ENCODE measurements at regions not wholly inside any gene's neighbourhood (a gene's known extent, or its start where the extent isn't known, plus 50 kb on each side); places are given as distances from the start of the nearest gene placed in this dataset.
"Not testable (repeated sequence)": the region's sequence is repeated elsewhere in the genome, so short reads cannot be mapped to it uniquely, and the experiment has no call there.

DNA sequence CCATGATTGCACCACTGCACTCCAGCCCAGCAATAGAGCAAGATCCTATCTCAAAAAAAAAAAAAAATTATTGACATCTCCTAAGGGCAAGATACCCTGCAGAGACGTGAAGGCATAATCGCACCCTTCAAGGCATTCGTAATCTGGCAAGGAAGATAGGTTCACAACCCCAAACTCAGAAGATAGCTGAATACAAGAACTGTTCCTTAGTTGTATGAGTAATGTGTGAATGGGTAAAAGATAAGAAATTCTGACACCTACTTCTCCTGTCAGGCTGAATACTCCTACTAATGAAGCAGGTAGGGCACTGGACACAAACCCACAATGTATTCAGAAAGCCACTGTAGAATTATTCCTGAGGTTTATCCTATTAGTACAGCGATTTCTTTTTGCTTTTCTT lies 882.4 kb upstream of the AUTS2 start:
- Histone ChIP-seq H3K36me3 (ENCODE audit: insufficient read depth, low read length) (no peaks in the 10 kb centered on the region), H3K4me1 (ENCODE audit: control insufficient read depth, insufficient read depth, low read length) (no peaks in the 10 kb centered on the region), H3K9ac (ENCODE audit: low read depth, low read length) (no peak overlapping the region), H3K4me2 (ENCODE audit: low read length) (no peak overlapping the region), H3K27me3 (ENCODE audit: control insufficient read depth, insufficient read depth, low read length) (no peaks in the 10 kb centered on the region), H3K9me3 (replicated peaks; ENCODE audit: low read length) (no peaks in the 10 kb centered on the region), H3K4me3 (ENCODE audit: low read length) (no peak overlapping the region)

DNA sequence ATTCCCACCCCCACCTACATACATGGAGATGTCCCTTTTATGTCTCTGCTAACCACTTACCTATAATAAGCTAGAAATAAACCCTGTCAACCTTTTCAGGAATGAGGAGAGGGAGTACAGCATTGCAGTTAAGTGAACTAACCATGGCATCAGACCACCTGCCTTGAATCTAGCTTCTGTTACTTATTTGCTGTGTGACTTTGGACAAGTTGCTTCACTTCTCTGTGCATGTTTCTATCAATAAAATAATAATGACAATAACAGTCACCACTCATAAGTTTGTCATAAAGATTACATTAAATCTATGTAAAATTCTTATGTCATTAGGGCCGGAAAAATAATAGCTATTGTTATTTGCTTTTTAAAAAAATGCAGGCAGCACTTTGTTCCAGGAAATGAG lies 881.1 kb upstream of the AUTS2 start:
- H3K27me3 ChIP-seq (ENCODE audit: control insufficient read depth, insufficient read depth, low read length), result no peaks in the 10 kb centered on the region
- no peak overlapping the region for H3K4me3 ChIP-seq (ENCODE audit: low read length)
- H3K36me3 ChIP-seq (ENCODE audit: insufficient read depth, low read length), result no peaks in the 10 kb centered on the region
- no peaks in the 10 kb centered on the region for H3K9me3 ChIP-seq (replicated peaks; ENCODE audit: low read length)
- H3K4me2 ChIP-seq (ENCODE audit: low read length), result no peak overlapping the region
- H3K4me1 ChIP-seq (ENCODE audit: control insufficient read depth, insufficient read depth, low read length), result no peaks in the 10 kb centered on the region
- no peak overlapping the region for H3K9ac ChIP-seq (ENCODE audit: low read depth, low read length)

DNA sequence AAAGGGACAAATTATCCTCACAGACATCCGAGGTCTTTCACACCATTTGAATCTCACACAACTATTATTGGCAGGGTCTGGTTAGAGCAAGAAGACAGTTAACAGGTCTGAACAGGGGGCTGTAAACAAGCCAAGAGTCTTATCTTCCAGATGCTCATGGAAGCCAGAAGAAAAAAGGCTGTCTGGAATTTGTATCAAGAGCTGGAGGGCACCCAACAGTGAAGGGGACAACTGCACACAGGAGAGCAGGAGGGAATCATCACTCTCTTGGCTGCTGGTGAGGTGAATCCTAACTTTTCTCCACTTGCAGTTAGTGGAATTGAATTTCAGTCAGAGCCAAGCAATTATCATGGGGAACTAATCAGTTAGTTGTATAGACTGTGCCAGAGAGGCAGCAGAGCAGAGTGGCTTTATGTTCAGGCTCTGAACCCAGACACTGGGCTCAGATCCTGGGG lies 880.2 kb upstream of the AUTS2 start:
- H3K9me3 ChIP-seq (replicated peaks; ENCODE audit: low read length), result no peaks in the 10 kb centered on the region
- no peaks in the 10 kb centered on the region for H3K27me3 ChIP-seq (ENCODE audit: control insufficient read depth, insufficient read depth, low read length)
- no peaks in the 10 kb centered on the region for H3K4me1 ChIP-seq (ENCODE audit: control insufficient read depth, insufficient read depth, low read length)
- no peak overlapping the region for H3K9ac ChIP-seq (ENCODE audit: low read depth, low read length)
- H3K36me3 ChIP-seq (ENCODE audit: insufficient read depth, low read length), result no peaks in the 10 kb centered on the region
- no peak overlapping the region for H3K4me3 ChIP-seq (ENCODE audit: low read length)
- H3K4me2 ChIP-seq (ENCODE audit: low read length), result no peak overlapping the region

DNA sequence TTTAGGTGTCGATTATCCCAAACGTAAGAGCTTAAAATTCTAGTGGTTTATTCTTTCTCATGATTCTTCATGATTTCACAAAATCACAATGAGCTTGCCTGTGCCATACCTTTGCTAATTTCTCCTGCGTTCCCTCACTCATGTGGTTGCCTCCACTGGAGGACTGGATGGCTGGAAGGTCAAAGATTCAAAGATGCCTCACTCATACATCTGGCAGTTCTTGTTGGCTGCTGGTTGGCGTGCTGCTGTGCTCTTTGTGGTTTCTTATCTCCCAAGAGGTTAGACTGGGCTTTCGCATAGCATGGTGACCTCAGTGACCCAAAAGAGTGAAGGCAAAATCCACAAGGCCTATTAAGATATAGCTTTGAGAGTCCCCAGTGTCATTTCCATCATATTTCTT lies 877.6 kb upstream of the AUTS2 start:
- no peaks in the 10 kb centered on the region for H3K27me3 ChIP-seq (ENCODE audit: control insufficient read depth, insufficient read depth, low read length)

DNA sequence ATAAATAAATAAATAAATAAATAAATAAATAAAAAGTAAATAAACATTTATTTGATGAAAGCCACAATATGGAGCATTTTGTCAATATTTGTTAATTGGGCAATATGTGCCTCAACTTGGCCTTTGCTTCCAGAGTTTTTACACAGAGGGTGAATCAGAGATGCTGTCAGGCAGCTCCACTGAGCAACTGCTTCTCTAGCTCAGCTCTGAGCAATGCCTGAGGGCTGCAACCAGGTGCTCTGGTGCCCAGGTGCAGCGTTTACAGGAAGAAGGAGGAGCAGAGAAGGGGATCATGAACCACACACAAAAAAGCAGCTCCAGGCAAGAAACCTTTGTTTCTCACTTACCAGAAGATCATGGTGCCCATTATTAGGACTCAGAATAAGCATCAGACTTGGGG lies 876.2 kb upstream of the AUTS2 start:
- no peaks in the 10 kb centered on the region for H3K4me1 ChIP-seq (ENCODE audit: control insufficient read depth, insufficient read depth, low read length)
- H3K27me3 ChIP-seq (ENCODE audit: control insufficient read depth, insufficient read depth, low read length), result no peaks in the 10 kb centered on the region
- no peak overlapping the region for H3K9ac ChIP-seq (ENCODE audit: low read depth, low read length)
- no peak overlapping the region for H3K4me3 ChIP-seq (ENCODE audit: low read length)
- no peaks in the 10 kb centered on the region for H3K36me3 ChIP-seq (ENCODE audit: insufficient read depth, low read length)
- H3K9me3 ChIP-seq (replicated peaks; ENCODE audit: low read length), result no peaks in the 10 kb centered on the region
- no peak overlapping the region for H3K4me2 ChIP-seq (ENCODE audit: low read length)

More for the DNA sequence above, 877.6 kb upstream of the AUTS2 start:
- Histone ChIP-seq H3K4me1 (ENCODE audit: control insufficient read depth, insufficient read depth, low read length) (no peaks in the 10 kb centered on the region), H3K9ac (ENCODE audit: low read depth, low read length) (no peak overlapping the region), H3K4me2 (ENCODE audit: low read length) (no peak overlapping the region), H3K9me3 (replicated peaks; ENCODE audit: low read length) (no peaks in the 10 kb centered on the region), H3K4me3 (ENCODE audit: low read length) (no peak overlapping the region), H3K36me3 (ENCODE audit: insufficient read depth, low read length) (no peaks in the 10 kb centered on the region)

DNA sequence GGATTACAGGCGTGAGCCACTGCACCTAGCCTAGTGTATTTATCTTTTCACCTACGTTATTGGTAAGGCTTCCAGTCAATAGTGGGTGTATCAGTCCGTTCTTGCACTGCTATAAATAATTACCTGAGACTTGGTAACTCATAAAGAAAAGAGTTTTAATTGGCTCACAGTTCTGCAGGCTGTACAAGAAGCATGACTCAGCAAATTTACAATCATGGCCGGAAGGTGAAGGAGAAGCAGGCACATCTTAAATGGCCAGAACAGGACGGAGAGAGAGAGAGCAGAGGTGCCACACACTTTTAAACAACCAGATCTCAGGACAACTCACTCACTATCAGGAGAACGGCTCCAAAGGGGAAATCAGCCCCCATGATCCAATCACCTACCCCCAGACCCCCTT lies 873.3 kb upstream of the AUTS2 start:
- no peak overlapping the region for H3K4me2 ChIP-seq (ENCODE audit: low read length)
- no peaks in the 10 kb centered on the region for H3K36me3 ChIP-seq (ENCODE audit: insufficient read depth, low read length)
- no peaks in the 10 kb centered on the region for H3K9me3 ChIP-seq (replicated peaks; ENCODE audit: low read length)
- no peak overlapping the region for H3K4me3 ChIP-seq (ENCODE audit: low read length)
- H3K27me3 ChIP-seq (ENCODE audit: control insufficient read depth, insufficient read depth, low read length), result no peaks in the 10 kb centered on the region
- no peaks in the 10 kb centered on the region for H3K4me1 ChIP-seq (ENCODE audit: control insufficient read depth, insufficient read depth, low read length)
- H3K9ac ChIP-seq (ENCODE audit: low read depth, low read length), result no peak overlapping the region

DNA sequence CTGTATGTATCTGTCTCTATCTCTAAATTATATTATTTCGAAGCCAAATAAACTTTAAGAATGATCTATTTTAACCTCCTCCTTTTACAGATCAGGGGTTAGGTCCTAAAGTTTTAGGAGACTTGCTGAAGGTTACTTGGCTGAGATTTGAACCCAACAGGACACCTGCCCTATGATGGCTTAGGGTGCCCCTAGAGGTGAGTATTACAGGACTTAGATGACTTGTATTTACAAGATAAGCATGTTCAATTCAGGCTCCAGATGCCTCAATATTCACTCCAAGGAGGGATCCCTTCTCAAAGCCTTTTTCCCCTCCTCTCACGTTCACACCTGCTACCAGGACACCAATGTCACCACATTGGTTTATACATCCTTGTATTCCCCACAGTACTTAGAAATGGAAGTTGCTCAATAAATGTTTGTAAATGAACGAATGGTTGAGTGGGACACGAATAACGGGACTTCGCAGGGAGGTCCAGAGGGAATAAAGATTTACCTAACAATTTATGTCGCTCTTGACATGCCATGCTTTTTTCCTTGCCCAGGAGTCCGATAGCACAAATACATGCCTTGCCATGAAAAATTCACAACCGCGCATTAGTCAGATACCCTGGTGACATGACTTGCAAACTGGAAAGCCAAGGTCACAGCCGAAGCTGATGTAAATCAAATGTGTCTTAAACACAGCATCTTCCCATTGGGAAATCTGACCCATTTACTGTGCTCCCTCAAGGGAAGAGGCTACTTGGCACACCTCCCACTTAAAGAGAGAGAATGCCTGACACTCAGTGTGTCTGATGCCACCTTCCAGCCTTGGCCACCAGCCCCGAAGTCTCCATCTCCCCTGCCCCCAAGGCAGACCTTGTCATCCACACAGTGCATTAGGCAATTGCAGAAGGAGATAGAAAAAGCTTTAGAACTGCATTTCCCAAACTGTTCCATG lies 872.2 kb upstream of the AUTS2 start:
- Histone ChIP-seq H3K4me3 (ENCODE audit: low read length) (no peak overlapping the region), H3K36me3 (ENCODE audit: insufficient read depth, low read length) (no peaks in the 10 kb centered on the region), H3K4me1 (ENCODE audit: control insufficient read depth, insufficient read depth, low read length) (no peaks in the 10 kb centered on the region), H3K9me3 (replicated peaks; ENCODE audit: low read length) (no peaks in the 10 kb centered on the region), H3K9ac (ENCODE audit: low read depth, low read length) (no peak overlapping the region), H3K27me3 (ENCODE audit: control insufficient read depth, insufficient read depth, low read length) (peaks cover under 1% of the 10 kb centered on the region), H3K4me2 (ENCODE audit: low read length) (no peak overlapping the region)

DNA sequence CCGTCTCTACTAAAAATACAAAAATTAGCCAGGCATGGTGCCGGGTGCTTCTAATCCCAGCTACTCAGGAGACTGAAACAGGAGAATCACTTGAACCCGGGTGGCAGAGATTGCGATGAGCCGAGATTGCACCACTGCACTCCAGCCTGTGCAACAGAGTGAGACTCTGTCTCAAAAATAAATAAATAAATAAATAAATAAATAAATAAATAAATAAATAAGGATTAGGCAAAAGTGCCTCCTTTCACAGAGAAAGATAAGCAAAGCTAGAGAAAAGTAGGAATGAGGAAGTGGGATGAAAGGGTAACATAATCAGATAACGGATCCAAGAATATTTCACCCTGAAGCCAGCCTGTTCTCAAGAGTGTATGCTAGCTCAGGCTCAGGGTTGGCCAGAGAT lies 869.6 kb upstream of the AUTS2 start:
- H3K36me3 ChIP-seq (ENCODE audit: insufficient read depth, low read length); H3K27me3 ChIP-seq (ENCODE audit: control insufficient read depth, insufficient read depth, low read length); H3K4me1 ChIP-seq (ENCODE audit: control insufficient read depth, insufficient read depth, low read length); H3K9me3 ChIP-seq (replicated peaks; ENCODE audit: low read length); H3K9ac ChIP-seq (ENCODE audit: low read depth, low read length); H3K4me3 ChIP-seq (ENCODE audit: low read length); H3K4me2 ChIP-seq (ENCODE audit: low read length): not testable (repeated sequence)

DNA sequence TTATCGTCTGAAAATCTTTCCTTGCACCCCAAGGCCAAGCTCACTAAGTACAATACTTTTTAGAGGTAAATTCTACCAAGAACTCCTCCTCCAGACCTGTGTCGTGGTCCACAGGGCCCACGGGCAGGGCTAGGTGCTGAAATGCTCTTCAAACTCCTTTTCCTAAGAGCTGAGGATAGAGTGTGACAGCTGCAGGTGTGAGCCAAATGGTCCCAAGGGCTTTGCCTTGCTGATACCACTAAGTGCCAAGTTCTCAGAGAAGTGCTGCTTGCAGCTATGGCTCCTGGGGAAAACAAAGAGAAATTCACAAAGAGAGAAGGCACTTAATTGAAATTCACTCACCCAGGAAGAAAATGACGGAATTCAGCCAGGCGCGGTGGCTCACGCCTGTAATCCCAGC lies 868.9 kb upstream of the AUTS2 start:
- Histone ChIP-seq H3K27me3 (ENCODE audit: control insufficient read depth, insufficient read depth, low read length) (peaks cover 2% of the 10 kb centered on the region), H3K9ac (ENCODE audit: low read depth, low read length) (no peak overlapping the region), H3K4me3 (ENCODE audit: low read length) (no peak overlapping the region), H3K36me3 (ENCODE audit: insufficient read depth, low read length) (no peaks in the 10 kb centered on the region), H3K4me2 (ENCODE audit: low read length) (no peak overlapping the region), H3K4me1 (ENCODE audit: control insufficient read depth, insufficient read depth, low read length) (peaks cover 7% of the 10 kb centered on the region), H3K9me3 (replicated peaks; ENCODE audit: low read length) (no peaks in the 10 kb centered on the region)

DNA sequence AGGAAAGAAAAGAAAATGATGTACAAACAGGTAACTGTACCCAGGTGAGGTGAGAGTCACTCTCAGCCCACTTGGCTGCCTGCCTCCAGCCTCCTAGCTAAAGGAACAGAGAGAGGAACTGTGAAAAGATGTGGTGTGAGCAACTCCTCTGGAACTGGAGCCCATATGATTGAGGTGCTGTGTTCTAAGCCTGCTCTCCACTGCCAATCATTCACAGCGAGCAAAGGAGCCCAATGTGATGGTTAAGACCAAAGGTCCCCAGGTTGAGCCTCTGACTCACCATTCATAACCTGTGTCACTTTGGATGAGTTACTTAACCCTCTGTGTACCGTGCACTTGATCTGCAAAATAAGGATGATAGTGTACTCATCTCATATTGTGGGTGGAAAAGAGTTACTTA lies 868.1 kb upstream of the AUTS2 start:
- no peaks in the 10 kb centered on the region for H3K9me3 ChIP-seq (replicated peaks; ENCODE audit: low read length)
- H3K4me2 ChIP-seq (ENCODE audit: low read length), result no peak overlapping the region
- H3K36me3 ChIP-seq (ENCODE audit: insufficient read depth, low read length), result no peaks in the 10 kb centered on the region
- no peak overlapping the region for H3K9ac ChIP-seq (ENCODE audit: low read depth, low read length)
- H3K4me3 ChIP-seq (ENCODE audit: low read length), result no peak overlapping the region
- H3K4me1 ChIP-seq (ENCODE audit: control insufficient read depth, insufficient read depth, low read length), result peaks cover 7% of the 10 kb centered on the region
- H3K27me3 ChIP-seq (ENCODE audit: control insufficient read depth, insufficient read depth, low read length), result peaks cover 2% of the 10 kb centered on the region

DNA sequence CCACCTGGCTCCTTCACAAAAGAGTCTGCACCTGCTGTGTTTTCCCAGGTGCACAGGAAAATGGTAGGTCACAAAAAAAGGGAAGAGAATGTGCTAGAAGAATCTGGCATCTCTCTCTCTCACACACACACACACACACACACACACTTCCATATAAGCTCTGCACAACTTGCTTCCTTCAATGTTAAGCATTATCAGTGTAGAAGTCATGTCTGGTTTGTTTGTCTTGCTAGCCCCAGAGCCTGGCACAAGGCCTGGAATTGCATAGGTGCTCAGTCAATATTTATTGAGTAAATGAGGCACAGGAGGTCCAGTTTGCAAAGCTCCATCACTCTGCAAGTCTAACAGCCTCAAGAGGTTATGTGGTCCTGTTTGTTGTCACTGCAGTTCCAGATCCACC lies 867.3 kb upstream of the AUTS2 start:
- H3K9me3 ChIP-seq (replicated peaks; ENCODE audit: low read length), result no peaks in the 10 kb centered on the region
- H3K4me2 ChIP-seq (ENCODE audit: low read length), result no peak overlapping the region
- H3K4me1 ChIP-seq (ENCODE audit: control insufficient read depth, insufficient read depth, low read length), result peaks cover 7% of the 10 kb centered on the region
- no peak overlapping the region for H3K9ac ChIP-seq (ENCODE audit: low read depth, low read length)
- no peak overlapping the region for H3K4me3 ChIP-seq (ENCODE audit: low read length)
- H3K36me3 ChIP-seq (ENCODE audit: insufficient read depth, low read length), result no peaks in the 10 kb centered on the region
- peaks cover 2% of the 10 kb centered on the region for H3K27me3 ChIP-seq (ENCODE audit: control insufficient read depth, insufficient read depth, low read length)

Measured in skeletal muscle satellite cell (primary cell).